Cerebellar cortex (tissue), 1 donor: ENCODE measurements at regions not wholly inside any gene's neighbourhood (a gene's known extent, or its start where the extent isn't known, plus 50 kb on each side); places are given as distances from the start of the nearest gene placed in this dataset.

Experiments
- DNase-seq: peaks from one replicate; pipeline ENCODE4 v3.0.0-alpha.2; 2015; ENCODE audit warnings: low spot score

DNA sequence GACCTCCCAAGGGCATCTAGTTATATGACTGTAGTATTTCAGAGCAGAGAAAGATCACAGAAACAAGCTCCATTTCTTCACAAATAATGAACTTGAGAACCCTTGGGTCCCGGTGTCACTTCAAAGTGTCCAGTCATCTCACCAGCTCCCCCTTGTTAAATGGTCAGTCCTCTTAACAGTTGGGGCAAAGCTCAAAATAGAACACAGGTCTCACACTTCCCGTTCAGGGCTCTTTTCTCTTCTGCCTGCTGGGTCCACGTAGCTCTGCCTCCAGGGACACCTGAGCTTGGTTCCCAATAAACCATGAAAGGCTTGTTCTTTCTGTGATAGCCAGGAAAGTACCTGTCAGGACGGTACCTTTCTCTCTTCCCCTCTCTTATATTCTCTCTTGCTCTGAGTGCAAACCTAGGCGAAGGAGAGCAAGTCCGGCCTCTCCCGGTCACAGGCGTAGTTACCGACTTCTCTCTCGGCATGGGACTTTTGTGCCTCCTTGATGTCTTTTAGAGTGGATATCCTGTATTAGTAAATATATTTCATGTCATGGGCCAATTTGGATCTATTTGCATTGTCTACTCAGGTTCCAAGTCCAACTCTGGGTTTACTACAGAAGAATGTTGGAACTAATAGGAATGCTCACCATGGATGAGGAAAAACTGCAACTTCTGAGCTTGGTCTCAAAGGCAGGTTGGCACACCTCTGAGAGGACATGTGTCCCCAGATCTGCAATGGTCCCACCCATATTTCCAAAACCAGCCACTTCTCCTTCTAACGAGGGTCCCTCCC, 118.8 kb upstream of the PARP11 start:
- no peak for DNase-seq

DNA sequence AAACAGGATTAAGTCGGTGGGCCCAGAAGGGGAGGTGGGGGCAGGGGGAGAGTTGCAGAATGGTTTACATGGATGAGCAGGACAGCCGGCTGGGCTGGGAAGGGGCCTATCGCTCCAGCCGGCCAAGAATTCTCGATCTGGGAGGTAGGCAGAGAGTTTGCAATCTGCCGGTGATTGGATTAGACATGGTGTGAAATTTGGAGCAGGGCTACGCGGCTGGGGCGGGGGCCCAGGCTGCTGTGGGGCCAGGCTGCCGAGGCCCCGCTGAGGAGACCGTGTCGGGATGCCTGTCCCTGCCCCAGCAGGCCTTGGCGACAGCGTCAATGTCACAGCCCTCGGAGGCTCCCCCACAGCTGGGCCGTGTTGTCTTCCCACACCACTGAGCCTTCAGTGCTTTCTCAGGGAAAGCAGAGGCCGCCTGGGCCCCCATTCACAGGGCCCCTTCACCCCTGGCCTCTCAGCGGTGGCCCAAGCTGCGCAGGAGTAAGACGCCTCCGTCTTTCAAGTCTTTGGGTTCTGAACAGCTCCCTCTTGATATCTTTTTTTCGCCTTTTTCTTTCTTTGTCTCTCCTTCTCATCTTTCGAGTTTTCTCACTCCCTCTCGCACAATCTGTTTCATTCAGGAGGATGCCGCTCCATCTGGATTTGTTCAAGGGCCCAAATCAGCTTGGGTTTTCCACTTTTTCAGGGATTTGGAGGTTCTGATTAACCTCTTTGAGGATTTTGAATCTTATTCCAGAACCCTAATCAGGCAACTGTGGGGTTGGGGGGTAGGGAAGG, 117.5 kb upstream of the PARP11 start:
- no peak for DNase-seq

DNA sequence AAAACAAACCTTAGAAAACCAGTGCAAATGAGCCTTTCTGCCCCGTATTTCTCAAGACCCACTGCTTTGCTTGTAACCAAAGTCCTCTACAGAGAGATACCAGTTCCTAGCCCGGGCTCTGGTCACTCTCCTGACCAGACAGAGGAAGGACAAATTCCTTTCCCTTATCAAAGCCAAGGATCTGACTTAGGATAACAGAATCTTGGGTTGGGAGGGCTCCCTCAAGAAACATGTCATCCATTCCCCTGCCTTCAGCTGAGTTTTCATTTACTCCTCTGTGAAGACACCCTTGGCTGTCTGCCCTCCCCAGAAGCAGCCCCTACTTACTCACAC, 116.0 kb upstream of the PARP11 start:
- no peak for DNase-seq

DNA sequence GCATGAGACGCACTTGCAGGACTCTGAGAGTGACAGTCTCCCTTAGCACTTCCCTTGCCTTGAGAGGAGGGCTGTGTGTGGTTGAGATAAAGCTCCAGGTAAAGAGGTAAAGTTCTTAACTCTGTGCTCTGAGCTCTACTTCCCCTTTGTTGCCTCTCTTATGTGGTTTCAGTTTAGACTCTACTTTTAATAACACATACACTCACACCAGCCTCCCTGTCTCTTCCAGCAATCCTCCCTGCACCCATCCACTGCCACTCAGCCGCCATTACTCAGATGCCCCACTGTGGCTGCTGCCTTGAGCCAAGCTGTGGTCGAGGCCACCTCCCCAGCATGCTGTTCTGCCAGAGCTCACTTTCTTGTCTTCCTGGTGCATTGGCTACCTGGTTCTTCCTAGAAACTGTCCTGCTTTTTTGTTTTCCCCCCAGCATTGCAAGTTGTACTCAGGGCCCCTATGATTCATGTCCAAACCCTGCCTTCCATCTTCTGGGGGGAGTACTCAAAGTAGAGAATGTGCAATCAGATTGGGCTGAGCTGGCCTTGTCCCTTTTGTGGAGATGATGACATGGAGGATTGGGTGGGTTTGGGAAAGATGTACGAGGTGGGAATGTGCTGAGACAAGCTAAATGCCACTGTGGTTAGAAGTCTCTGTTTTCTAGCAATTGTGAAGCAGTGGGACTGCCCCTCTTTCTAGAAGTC, 115.5 kb upstream of the PARP11 start:
- DNase-seq = no peak

DNA sequence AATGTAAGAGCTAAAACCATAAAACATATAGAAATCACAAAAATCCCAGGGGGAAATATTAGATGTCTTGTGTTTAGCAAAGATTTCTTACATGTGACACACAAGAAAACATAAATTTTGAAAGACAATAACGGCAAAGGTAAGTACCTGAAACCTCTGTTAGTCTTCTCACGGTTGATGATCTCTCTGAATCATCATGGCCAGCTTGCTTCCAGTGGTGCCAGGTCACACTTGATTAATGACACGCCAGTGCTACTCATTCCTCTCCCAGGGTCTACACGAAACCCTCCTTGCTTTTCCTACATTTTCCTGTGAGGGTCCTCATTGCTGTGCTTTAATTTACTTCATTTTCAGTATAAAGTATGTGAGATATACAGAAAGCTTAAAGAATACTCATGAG, 114.4 kb upstream of the PARP11 start:
- DNase-seq = no peak

DNA sequence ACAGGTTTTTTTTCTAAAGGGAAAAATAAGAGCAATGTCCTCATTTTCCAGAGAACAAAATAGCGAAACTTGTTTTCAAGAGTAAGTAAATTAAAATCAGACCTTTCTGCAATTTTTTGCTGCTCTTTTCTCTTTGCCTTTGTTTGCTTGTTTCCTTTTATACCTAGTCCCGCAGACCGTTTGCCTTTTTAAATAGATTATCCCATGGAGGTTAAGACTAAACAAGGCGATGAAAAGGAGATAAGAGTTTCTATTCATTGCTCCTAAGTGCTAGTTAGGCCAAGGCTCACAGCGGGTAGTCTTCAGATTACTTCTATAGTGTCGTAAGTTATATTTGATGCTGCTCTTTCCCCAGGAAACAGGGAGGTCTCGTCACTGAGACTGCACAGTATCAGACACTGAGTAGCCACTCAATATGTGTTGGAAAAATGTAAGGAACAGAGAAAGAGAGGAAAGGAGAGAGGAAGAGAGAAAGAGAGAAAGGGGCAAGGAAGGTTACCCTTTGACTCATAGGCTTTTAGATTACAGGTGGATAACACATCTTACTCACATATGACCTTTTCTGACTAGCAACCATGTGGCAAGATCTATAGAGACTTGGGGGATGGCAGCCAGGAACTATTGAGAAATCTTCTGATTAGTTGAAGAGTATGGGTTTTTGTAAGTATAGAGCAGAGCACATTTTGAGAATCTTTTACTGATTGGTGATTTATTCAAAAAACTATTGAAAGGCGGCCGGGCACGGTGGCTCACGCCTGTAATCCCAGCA, 107.5 kb upstream of the PARP11 start:
- DNase-seq = no peak

DNA sequence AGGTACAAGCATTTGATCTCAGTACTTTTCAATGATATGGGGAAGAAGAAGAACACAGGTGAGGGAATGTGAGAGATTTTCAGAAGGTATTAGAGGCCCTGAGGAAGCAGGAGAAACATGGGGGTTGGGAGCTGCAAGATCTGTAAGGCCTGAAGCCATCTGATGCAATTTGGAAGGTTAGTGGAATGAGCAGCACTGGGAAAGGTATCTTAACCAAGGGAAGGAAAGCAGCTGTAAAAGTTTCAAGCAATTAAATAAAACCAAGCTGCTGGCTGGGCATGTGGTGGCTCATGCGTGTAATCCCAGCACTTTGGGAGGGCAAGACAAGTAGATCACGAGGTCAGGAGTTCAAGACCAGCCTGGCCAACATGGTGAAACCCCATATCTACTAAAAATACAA, 104.4 kb upstream of the PARP11 start:
- DNase-seq = no peak

DNA sequence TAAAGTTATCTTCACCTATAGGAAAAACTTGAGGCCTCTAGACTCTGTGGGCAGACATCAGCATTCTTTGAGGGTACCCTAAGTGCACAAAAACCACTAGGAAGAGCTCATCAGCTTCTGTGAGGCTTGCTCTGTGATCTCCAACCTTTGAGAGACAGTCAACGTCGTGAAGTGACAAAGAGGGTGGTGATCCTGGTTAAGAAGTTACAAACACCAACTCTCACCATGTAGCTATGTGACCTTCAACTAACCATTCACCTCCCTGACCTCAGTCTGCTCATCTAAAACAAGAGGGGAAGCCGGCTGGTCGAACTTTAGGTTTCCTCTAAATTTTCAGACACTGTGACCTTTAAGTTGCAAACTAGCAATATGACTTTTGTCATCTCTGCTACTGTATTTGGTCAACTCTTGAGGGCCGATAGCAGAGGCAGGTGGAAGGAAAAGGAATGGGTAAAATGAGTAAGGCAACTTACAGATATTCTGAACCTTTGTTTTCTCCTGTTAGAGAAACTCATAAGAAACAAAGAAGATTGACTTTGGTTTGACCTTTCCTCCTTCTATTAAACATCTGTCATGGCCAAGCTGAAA, 103.2 kb upstream of the PARP11 start:
- DNase-seq = no peak

DNA sequence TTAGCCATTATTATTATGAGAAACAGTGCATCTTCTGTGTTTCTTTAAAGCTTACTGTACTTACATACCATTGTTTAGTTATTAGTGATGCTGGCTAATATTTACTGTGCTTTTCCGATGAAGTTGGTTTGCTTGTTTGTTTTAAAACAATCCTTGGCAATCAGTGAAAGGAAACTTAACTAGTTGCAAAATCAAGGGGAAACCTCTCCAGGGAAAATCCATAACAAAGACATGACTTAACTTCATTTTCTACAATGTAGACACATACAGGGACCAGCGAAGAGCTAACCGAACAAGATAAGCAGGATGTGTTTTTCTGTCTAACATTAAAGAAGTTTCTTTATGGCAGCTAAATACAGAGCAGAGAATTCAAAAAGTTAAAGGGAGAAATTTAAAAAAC, 102.5 kb upstream of the PARP11 start:
- DNase-seq = no peak

DNA sequence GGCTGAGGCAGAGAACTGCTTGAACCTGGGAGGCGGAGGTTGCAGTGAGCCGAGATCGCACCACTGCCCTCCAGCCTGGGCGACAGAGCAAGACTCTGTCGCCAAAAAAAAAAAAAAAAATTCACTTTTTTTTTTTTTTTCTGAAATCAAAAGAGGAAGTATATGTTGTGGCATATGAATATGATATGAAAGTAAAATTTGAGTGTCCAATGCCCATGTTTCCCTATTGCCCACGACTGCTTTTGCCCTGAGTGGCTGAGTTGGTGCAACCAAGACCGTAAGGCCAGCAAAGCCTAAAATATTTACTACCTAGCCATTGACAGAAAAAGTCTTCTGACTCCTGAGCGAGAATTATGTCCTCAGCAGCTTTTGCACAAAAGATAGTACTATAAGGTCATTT, 101.7 kb upstream of the PARP11 start:
- DNase-seq = no peak

DNA sequence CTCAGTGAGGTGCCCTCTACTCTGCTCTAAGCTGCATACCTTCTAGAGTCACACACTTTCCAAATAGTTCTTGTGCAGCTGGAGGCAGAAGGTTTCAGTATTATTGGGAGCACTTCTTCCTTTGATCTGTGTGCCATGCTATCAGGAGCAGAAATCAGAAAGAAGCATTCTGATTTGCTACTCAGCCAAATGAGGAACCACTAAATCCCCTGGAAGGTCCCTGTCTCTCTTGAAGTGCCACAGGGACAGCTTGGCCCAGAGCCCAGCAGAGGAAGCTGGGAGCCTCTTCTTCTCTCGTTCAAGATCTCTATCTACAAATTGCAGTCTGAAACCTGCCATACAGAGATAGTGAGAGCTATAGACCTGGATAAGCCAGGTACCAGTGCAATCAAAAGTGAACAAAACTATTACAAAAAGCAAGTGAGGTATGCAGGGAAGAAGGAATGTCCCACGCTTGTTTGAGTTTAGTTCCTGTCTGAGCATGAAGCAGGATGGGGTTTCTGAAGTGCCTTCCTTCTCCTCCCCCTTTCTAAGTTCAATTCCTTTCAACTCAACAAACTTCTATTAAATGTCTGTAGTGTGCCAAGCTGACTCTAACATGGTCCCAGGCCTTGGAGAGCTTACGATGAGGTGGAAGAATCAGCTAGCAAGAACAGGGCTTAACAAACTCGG, 100.9 kb upstream of the PARP11 start:
- no peak for DNase-seq

DNA sequence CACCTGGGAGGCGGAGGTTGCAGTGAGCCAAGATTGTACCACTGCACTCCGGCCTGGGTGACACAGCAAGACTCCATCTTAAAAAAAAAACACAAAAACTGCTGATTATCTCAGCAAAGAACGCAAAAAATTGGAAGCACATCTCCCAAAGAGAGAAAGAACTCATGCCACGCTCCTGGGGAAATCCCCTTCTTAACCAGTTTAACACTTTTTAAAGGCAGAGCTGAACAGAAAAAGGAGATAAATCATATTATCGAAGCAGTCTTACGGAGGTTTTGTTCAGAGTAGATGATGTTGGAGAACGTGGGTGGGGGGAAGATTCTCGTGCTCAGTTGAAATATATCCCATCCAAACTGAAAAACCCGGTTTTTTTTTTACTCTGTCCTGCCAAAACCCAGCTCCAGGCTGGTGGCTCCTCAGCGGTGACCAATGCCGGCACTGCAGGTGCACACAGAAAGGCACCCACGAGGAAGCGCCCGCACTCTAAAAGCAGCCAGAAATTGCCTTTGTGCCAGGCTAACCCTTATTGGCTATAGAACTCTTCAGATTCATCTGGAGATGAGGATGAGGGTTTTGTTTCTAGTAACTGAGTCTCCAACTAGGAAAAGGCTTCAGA, 100.2 kb upstream of the PARP11 start:
- DNase-seq = no peak

DNA sequence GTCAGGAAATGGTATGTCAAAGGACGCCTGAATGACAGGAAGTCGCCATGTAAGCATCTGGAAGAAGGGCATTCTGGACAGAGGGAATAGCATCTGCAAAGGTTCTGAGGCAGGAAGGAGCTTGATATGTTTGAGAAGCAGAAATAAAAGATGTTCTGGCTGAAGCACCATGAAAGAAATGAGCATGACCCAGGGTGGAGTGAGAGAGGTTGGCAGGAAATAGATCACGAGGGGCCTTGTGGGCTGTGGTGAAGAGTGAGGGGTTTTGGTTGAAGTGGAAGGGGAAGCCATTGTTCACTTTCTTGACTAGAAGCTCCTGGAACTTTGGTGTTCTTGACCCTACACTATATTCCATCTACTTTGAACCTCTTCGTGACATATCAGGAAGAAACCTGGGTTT, 99.4 kb upstream of the PARP11 start:
- no peak for DNase-seq

DNA sequence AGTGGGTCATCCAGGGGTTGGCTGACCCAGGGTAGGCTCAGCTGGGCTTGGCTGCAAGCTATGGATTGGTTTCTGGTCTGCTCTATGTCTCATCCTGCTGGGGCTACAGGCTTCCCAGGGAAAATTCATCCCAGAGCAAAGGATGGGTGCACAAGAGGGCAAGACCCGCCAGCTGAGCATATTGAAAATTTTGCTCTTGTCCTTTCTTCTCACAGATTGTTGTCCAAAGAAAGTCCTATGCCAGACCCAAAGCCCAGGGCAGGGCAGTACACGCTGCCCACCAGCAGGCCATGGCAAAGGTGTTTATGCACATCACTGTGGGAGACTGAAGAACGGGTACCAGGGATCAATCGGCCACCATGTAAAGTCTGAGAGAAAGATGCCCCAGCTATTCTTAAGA, 95.3 kb upstream of the PARP11 start:
- no peak for DNase-seq

DNA sequence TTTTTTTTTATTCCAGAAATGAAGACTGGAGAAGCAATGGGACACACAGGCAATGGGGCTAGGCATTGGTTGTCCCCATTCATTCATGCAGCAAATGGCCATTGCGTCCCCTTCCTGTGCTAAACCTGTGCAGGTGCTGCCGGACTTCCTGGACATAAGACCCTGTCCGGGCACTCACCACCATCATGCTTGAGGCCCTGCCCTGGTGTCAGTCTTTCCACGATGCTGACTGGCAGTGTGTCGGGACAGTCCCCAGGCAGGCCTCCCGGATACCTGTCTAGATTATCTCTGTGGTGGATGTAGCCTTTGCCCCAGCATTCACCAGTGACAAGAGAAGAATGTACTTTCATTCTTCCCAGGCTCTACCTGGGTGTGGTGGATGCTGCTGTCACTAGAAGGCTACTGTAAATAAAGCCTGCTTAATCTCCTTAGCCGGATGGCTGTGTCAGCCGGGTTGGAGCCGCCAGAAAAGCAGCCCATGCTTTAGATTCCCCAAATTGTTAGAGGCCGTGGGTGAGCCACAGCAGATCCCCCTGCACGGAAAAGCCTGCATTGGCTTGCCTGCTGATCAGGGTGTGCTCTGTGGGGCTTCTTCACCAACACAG, 94.5 kb upstream of the PARP11 start:
- DNase-seq = peak; percentile 19

DNA sequence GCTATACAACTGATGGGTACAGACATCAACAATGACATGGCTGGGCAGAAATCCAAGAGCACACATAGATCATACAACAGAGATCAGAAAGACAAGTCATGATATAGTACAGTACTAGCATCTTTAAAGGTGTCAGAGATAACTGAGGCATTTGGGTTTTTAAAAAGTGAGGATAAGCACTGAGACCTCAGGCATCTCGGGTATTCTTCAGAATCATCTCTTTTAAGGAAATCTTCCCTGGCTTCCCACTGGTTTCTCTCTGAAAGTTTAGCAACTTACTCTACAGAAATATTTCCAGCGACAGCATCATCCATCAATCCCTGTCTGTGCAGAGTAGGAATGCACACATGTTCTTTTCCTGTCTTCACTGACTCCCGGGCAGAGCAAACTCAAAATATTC, 93.2 kb upstream of the PARP11 start:
- DNase-seq = no peak

DNA sequence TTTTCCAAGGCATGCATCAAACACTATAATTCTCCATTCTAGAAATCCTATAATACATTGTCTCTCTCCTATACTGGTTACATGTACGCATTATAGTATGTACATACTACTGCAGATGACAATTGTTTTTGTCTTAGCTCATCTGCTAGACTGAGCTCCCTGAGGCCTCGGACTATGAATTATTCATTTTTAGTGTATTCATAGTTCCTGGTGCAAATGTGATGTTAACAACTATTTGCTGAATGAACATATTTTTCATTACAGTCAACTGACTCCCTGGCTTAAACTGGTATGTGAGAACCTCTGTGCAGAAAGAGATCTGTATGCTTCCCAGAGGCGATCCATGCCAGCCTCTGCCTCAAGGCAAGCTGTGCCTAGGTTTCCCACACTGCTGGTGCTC, 91.8 kb upstream of the PARP11 start:
- DNase-seq = no peak

DNA sequence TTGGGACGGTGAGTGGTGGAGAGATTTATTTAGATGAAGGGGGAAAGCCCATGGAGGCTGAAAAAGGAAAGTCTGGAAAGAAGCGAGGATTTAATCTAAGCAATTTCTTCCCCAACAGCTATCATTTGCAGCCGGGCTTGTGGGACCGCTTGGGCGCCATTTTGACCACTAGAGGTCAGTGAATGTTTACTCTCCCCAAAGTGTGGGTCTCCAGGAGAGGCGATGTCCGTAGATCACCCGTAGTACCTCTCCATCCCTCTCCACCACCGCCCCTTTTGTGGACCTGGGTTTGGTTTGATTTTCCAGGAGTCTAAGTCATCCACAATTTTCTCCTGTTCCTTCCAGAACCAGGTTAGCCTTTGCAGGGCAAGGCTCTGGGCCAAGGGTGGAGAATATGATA, 91.2 kb upstream of the PARP11 start:
- peak; percentile 35 for DNase-seq

DNA sequence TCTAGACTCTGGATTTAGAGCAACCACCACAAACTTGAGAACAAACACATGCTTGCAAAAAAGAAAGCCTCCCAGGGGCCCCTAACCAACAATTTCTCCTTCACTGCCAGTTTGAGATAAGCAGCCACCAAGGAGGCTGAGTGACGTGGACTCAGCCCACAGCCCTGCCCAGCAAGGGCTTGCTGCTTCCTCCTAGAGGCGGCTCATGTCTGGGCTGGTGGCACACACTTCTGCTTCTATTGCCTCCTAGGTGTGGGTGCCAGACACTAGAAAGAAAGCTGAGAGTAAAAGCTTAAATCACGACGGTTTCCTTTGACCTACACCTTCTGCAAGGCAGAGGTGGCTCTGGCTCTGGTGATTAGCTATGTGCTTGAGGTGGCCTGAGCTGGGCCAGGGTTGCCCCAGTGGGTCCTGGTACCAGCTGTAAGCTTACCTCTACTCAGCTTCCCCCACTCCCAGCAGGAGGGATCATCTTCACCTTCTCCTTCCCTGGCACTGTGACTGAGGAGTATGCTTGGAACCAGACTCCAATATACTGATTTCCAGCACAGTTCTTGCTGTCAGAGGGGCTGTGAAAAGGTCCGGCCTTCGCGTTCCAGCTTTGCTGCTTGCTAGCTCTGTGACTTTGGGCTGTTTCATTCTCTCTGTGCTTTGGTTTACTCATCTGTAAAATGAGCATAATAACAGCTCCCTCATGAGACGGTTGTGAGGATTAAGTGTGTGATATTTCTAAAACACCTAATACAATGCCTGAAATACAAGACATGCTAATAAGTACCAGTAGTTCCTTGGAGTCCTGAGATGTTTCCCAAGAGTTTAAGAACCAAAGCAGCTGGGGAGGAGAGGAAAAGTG, 89.7 kb upstream of the PARP11 start:
- no peak for DNase-seq

DNA sequence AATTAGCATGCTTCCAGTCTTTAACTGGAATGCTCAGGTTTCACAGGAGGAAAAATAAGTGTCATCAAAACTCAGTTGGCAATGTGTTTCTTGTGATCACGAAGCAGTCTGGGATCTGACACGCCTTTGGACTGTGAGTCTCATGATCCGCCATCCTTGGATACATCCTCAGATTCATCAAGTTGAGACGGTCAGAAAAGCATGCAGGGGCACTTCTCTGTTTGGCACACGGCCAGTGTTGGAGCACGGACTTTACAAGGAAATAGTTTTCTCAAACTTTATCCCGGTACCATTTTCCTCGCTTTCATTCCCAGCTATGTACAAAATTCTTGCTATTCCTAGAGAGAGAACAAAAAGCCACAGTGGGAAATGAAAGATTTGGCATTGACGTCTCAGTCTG, 88.4 kb upstream of the PARP11 start:
- DNase-seq = no peak
